GM12864 (cell line): ENCODE measurements at regions not wholly inside any gene's neighbourhood (a gene's known extent, or its start where the extent isn't known, plus 50 kb on each side); places are given as distances from the start of the nearest gene placed in this dataset.

Source experiments
- DNase-seq: peaks from one replicate; pipeline ENCODE4 v3.0.0-alpha.2; 2011; ENCODE audit warnings: low read depth
- H3K4me3 ChIP-seq: 2 replicates; pipeline ENCODE4 v1.5.1; 2011; ENCODE audit warnings: mild to moderate bottlenecking, low read depth, low read length, control low read depth
- TF ChIP-seq, protein P1 (sequence below): IDR thresholded peaks from 2 replicates; pipeline ENCODE4 v1.5.1; 2011; ENCODE audit warnings: low read depth, mild to moderate bottlenecking, moderate library complexity, low read length, control low read depth, inconsistent platforms; ENCODE audit errors: missing control alignments

DNA sequence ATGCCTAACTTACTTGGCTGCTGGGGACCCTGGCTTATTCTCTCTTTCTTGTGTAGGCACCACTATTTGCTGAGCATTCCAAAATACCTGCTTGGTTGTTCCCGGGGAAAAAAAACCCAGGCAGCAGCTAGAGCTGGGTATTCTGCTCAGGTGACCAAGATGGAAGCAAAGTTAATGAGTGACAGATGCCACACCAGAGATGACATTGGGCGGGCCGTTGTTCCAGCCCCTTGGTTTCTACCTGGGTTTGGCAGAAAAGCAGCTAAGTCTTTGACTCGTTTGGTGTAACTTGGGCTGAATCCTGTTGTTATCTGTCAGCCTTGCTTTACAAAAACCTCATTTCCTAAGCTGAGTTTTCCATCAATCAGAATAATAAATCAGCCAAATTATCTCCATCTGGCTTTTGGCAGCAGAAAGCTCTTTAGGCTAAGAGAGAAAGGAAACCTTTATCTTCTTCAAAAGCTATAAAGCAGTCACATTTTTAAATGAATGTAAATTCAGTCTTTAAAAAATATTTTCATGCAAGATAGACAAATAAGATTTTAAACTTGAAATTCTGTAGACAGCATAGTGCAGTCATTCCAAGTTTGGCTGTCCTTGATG lies 202.0 kb upstream of the GMDS start:
- no peak overlapping the region for H3K4me3 ChIP-seq
- DNase-seq: no peak
- TF ChIP-seq, protein P1, sequence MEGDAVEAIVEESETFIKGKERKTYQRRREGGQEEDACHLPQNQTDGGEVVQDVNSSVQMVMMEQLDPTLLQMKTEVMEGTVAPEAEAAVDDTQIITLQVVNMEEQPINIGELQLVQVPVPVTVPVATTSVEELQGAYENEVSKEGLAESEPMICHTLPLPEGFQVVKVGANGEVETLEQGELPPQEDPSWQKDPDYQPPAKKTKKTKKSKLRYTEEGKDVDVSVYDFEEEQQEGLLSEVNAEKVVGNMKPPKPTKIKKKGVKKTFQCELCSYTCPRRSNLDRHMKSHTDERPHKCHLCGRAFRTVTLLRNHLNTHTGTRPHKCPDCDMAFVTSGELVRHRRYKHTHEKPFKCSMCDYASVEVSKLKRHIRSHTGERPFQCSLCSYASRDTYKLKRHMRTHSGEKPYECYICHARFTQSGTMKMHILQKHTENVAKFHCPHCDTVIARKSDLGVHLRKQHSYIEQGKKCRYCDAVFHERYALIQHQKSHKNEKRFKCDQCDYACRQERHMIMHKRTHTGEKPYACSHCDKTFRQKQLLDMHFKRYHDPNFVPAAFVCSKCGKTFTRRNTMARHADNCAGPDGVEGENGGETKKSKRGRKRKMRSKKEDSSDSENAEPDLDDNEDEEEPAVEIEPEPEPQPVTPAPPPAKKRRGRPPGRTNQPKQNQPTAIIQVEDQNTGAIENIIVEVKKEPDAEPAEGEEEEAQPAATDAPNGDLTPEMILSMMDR: no peak

DNA sequence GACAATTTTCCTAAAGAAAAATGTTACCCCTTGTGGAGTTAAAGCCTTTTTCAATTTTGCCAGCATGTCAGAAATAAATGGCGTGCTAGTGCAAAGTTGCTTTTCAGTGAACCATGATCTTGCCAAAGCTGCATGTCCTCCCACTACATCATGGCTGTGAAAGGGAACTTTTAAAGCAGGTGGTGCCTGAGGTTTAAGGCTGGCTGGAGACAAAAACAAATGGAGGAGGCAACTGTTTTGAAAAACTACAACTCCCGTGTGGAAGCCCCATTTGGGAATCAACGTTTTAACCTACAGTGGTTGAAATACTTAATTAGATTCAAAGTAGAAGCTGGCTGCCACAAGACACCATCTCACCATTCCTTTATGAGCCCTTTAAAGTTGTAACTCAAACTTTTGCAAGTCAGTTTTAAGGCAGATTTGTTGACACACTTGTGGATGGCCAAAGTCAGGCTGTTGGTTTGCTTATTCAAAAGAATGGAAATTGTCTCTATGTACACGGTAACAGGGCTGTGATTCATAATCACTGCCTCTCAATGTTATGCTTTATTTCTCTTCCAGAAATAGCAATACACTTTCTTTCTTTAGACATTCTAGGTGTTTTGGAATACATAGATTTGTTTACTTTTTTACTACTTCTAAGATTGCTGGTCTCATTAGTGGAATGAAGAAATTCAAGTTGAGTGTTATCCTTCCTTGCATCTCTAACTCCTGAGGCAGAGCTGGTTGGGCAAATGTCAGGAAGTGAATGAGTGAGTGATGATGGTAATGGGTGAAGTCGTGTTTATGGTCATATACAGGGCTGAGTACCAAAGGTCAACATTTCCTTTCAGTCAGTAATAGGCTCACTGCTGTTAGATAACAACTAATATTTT lies 196.4 kb upstream of the GMDS start:
- TF ChIP-seq, protein P1: no peak
- H3K4me3 ChIP-seq: no peak overlapping the region
- no peak for DNase-seq

DNA sequence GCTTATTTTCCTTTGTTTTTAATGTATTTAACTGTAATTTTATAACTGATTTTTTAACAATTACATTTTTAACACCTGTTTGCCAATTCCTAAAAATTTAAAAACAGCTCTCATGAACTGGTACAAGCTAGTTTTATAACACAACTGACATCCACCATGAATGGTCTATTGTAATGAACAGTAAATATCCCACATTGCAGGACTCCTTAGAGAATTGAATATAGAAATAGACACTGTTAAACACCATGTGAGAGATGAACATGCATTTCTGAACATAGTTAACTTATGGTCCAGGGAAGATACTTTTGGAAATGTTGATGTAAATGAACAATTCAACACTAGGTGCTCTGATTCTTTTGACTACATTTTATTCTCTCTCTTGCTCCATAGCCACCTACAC lies 195.1 kb upstream of the GMDS start:
- TF ChIP-seq, protein P1: no peak
- DNase-seq: no peak
- no peak overlapping the region for H3K4me3 ChIP-seq

DNA sequence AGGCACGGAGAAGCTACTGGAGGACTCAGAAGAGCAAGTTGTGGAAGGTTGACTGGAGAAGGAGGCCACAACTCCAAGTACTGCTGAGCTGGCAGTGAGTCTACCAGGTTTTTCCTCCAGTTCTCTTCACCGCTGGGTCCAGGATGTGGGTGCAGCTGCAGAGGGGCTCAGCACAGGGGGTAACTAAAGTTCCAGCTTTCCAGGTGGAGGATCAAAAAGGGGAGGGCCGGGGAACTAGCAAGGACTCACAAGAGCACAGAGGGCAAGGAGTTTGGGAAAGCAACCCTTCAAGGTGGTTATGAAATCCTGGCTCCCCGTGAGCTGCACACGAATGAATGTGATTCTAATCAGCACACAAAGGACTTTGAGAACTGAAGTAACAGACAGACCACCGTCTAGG lies 194.2 kb upstream of the GMDS start:
- TF ChIP-seq, protein P1: no peak
- H3K4me3 ChIP-seq: no peak overlapping the region
- DNase-seq: no peak

DNA sequence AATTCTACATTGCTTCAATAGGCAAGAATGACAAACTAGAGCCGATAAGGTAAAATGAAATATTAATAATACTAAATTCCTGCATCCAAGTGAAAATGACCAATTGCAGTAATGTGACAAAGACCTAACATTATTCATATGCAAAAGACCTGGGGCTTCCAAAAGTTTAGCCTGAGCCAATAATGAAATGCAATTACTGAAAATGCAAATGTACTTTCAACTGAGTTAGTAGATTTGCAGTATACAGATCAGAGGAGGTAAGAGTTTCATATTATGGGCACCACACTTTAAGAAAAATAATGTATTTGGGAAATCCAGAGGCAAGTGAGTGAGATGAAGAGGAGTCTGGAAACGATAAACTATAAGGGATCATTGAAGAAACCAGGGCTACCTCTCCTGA lies 193.7 kb upstream of the GMDS start:
- no peak for DNase-seq
- H3K4me3 ChIP-seq: no peak overlapping the region
- TF ChIP-seq, protein P1: no peak

DNA sequence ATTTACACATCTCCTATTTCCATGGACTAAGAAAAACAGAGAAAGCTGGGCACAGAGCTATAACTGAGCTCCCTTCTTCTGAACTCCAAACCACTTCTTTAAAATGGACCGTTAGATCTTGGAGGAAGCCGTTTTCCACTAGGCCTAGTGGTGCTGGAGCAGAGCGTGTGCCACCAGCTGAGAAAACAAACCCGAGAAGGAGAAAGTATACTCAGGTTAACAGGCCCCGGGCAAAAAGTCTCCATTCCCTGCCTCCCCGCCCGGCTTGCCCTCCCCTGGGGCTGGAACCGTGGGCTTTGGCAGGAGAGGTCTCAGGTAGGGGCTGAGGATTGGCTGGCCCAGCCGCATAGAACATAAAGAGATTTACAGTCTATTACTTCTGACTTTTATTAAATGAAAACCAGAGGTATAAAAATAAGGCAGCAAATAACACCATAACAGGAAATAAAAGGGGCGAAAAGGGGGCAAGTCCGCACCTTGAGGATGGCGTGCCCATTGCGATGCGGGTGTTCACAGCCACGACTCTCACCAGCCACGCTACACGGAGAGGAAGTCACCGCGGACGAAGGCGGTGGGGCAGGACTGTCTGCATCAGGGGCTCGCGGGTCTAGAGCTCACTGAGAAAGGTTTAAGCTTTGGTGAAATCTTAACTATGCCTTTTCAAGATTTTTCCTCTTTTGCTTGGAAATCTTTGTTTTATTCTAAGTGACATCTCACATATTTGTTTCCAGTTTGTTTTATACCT lies 191.2 kb upstream of the GMDS start:
- TF ChIP-seq, protein P1: no peak
- no peak for DNase-seq
- H3K4me3 ChIP-seq: no peak overlapping the region
